Right lobe of liver (tissue), 6 donors: ENCODE measurements at regions not wholly inside any gene's neighbourhood (a gene's known extent, or its start where the extent isn't known, plus 50 kb on each side); places are given as distances from the start of the nearest gene placed in this dataset.

ENCODE experiments used
- ATAC-seq, 4 donors: fragments of 200-7000 bp; cut with Tn5 transposase; one replicate each; pipeline ENCODE4 v1.9.1; 2020; ENCODE audit warnings: mild to moderate bottlenecking in 4 of 4, moderate library complexity in 4 of 4
- DNase-seq, 3 donors: peaks; one replicate each; pipeline ENCODE4 v3.0.0-alpha.2; 2020
- H3K27ac ChIP-seq, 3 donors: fragments of 200-600 bp; one replicate each; pipeline ENCODE4 v1.8.0; 2022
- H3K27me3 ChIP-seq, 2 donors: fragments of 200-600 bp; one replicate each; pipeline ENCODE4 v1.8.0; 2022
- H3K36me3 ChIP-seq, 4 donors: fragments of 200-600 bp; sonication (generic) in 1 of 4; one replicate each; pipeline versions ENCODE4 v1.5.1 to v1.8.0; 2017 to 2022; ENCODE audit warnings: control low read depth in 1 of 4
- H3K4me1 ChIP-seq, 4 donors: fragments of 200-600 bp; sonication (generic) in 1 of 4; one replicate each; pipeline versions ENCODE4 v1.5.1 to v1.8.0; 2017 to 2022; ENCODE audit warnings: control low read depth in 1 of 4
- H3K4me3 ChIP-seq, 3 donors: fragments of 200-600 bp; one replicate each; pipeline ENCODE4 v1.8.0; 2022
- H3K9me3 ChIP-seq, 4 donors: fragments of 200-600 bp; sonication (generic) in 1 of 4; one replicate each; pipeline versions ENCODE4 v1.5.1 to v1.8.0; 2017 to 2022; ENCODE audit warnings: control low read depth in 1 of 4
- POLR2A ChIP-seq: fragments of 450-650 bp; IDR thresholded peaks from one replicate; pipeline ENCODE4 v1.6.1; 2017; ENCODE audit warnings: antibody characterized with exemption, mild to moderate bottlenecking
- WGBS: methylation state at CpG from one replicate; pipeline ENCODE4 v1.1.6; 2018; ENCODE audit warnings: low coverage, low lambda C conversion rate; ENCODE audit not compliant: insufficient coverage; ENCODE audit errors: missing lambda C conversion rate; 5-methylcytosine and 5-hydroxymethylcytosine counted together
- intact Hi-C, 2 donors: fragments of 100-400 bp; cut with DNase I; formaldehyde crosslinking; loops; one replicate each; pipeline versions ENCODE4 v1.11.2 to v1.14.1; 2022
- TF ChIP-seq, protein P1 (sequence below), 4 donors: fragments of 200-600 bp in 3 of 4; fragments of 450-650 bp in 1 of 4; IDR thresholded peaks; one replicate each; pipeline versions ENCODE4 v1.5.1 to v1.8.0; 2016 to 2022; ENCODE audit warnings: antibody characterized with exemption in 4 of 4, mild to moderate bottlenecking in 2 of 4
- donor health status: DM: no; HTN: yes; CAD: no.
- donor health status: DM: no; HTN: no; CAD: no.
- donor health status: DM: no; HTN: no; CAD: no.
- donor health status: DM: no; HTN: yes; CAD: no.
- donor health status: DM: no; HTN: yes; CAD: no.

DNA sequence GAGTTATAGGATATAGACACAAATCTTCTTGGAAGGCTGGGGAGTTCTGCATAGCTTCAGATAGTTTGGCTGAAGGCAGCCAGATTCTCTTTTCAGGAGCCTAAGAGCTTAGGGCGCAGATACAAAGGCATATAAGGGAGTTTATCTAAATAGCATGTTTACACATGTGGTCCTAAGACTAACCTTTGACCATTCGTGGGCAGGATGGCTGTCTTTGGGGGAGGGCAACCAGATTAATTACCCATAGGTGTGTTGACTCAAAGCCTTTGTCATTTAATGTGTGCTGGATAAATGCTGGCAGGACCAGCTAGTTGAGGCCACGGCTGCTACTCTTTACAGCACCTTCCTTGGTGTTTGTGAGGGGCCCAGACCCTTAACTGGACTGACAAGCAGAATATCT is 71.8 kb downstream of the IER5 start:
- Histone ChIP-seq H3K9me3 (peaks cover 0 to 8% (median 0%) of the 10 kb centered on the region in 4 donors), H3K27me3 (no peaks in the 10 kb centered on the region), H3K27ac (no peak overlapping the region), H3K4me1 (no peaks in the 10 kb centered on the region), H3K4me3 (no peak overlapping the region), H3K36me3 (no peaks in the 10 kb centered on the region)
- 74% methylated on average over 3 of the region's 3 CpGs for WGBS
- DNase-seq (no peak), ATAC-seq (no peak)
- intact Hi-C loops = no loop called here
- TF ChIP-seq, protein P1, sequence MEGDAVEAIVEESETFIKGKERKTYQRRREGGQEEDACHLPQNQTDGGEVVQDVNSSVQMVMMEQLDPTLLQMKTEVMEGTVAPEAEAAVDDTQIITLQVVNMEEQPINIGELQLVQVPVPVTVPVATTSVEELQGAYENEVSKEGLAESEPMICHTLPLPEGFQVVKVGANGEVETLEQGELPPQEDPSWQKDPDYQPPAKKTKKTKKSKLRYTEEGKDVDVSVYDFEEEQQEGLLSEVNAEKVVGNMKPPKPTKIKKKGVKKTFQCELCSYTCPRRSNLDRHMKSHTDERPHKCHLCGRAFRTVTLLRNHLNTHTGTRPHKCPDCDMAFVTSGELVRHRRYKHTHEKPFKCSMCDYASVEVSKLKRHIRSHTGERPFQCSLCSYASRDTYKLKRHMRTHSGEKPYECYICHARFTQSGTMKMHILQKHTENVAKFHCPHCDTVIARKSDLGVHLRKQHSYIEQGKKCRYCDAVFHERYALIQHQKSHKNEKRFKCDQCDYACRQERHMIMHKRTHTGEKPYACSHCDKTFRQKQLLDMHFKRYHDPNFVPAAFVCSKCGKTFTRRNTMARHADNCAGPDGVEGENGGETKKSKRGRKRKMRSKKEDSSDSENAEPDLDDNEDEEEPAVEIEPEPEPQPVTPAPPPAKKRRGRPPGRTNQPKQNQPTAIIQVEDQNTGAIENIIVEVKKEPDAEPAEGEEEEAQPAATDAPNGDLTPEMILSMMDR (IDR thresholded peaks at IDR 0.05) = no peak
- TF ChIP-seq POLR2A = no peak

DNA sequence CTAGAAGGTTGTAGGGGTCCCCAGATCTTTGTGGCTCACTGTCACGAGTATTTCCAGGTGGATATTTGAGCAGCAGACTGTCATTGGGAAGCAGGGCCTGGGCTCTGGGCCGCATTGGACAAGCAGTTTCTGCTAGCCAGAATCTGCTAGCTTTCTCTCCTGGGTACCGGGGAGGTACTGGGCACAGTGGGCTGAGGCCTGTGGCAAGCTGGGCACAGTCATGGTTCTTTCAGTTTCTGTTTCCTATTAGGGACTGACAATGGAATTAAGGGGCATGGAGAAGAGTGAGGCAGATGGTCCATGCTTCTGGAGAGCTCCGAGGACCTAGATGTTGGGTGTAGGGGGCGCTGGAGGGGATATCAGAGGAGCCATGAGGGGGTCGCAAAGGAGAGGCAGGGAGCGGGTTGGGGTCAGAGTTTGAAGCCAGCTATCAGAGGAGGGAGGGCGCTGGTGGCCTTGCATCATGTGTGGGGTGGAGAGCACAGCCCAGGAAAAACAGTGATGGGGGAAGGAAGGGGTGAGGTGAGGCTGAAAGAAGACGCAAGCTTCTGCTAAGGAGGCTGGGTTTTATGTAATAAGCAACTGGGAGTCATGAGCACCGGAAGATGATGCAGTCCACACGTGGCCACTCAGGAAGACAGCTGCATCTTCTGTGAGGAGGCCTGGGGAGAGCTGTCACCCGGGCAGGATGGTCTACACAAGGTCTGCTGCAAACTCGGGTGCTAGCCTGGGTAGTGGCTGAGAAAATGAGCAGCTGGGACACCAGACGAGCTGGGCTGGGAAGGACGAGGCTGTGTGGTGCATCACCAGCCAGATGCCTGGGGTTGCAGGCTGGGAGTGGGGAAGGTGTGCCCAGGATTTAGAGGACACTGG is 72.7 kb downstream of the IER5 start:
- intact Hi-C loops = no loop called here
- Histone ChIP-seq H3K4me1 (no peaks in the 10 kb centered on the region), H3K36me3 (no peaks in the 10 kb centered on the region), H3K27ac (no peak overlapping the region), H3K27me3 (no peaks in the 10 kb centered on the region), H3K9me3 (peaks cover 0 to 8% (median 0%) of the 10 kb centered on the region in 4 donors), H3K4me3 (no peak overlapping the region)
- no peak for ATAC-seq
- TF ChIP-seq POLR2A = no peak
- TF ChIP-seq, protein P1 (IDR thresholded peaks at IDR 0.05) = no peak
- WGBS = 70% methylated on average over 14 of the region's 15 CpGs
- DNase-seq = no peak

DNA sequence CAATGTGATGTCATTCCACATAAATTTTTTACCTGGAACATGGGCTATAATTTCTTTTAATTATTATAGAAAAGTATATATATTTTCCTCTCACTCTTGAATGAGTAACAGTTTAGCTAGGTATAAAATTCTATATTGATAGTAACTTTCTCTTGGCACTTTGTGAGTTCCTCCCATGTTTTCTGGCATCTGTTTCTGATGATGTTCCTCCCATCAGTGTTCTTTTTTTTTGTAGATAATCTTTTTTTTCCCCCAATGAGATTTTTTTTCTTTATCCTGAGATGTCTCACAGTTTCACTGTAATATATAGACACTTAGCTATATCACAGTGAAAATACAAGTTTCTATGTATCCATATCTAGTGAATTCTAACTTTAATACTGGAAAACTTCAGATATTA is 75.2 kb downstream of the IER5 start:
- intact Hi-C loops = no loop called here
- Histone ChIP-seq H3K27me3 (no peaks in the 10 kb centered on the region), H3K27ac (no peak overlapping the region), H3K36me3 (no peaks in the 10 kb centered on the region), H3K4me3 (no peak overlapping the region), H3K9me3 (peaks cover 0 to 8% (median 0%) of the 10 kb centered on the region in 4 donors), H3K4me1 (no peaks in the 10 kb centered on the region)
- DNase-seq (no peak), ATAC-seq (no peak)
- TF ChIP-seq, protein P1 (IDR thresholded peaks at IDR 0.05) = no peak
- TF ChIP-seq POLR2A = no peak

DNA sequence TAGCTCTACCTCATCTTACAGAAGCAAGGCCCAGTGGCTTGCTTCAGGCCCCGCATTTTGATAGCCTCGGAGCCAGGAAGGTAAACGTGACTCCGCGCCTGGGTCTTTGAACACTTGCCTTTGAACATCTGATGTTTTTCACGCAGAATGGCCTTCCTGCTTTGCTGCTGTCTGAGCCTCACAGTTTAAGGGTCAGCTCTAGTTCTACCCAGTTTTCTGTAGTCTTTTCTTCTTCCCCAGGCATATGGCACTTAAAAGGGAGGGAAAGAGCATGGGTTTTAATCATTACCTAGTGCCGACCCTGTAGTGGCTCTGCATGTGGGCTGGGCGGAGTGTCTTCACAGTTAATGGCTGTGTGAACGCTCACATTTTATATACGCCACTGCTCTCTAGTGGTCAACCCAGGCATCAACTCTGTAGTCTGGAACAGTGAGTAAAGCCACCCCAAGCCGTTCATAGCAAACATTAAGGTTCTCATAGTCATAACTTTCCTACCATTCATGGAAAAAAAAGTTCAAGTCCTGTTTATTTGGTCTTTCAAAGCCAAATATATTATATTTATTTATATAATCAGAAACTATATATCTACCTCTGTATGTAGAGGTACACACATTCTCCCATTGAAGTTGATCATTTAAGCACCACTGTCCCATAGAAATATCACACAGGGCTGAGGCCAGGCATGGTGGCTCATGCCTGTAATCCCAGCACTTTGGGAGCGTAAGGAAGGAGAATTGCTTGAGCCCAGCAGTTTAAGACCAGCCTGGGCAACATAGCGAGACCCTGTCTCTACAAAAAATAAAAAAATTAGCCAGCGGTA is 78.1 kb downstream of the IER5 start:
- H3K4me1 ChIP-seq = no peaks in the 10 kb centered on the region
- intact Hi-C loops = no loop called here
- no peaks in the 10 kb centered on the region for H3K36me3 ChIP-seq
- peaks cover 0 to 8% (median 0%) of the 10 kb centered on the region in 4 donors for H3K9me3 ChIP-seq
- H3K4me3 ChIP-seq = no peak overlapping the region
- H3K27ac ChIP-seq = no peak overlapping the region
- peak; percentile 98 to 100 (median 99) for ATAC-seq
- 26% methylated on average over 13 of the region's 14 CpGs for WGBS
- DNase-seq = peak in 2 of 3 donors; percentile 40 to 56
- H3K27me3 ChIP-seq = no peaks in the 10 kb centered on the region
- TF ChIP-seq, protein P1 (IDR thresholded peaks at IDR 0.05) = peak; percentile 73 to 86 (median 84)
- no peak for TF ChIP-seq POLR2A
